Vagina (tissue), 2 donors: ENCODE measurements at regions not wholly inside any gene's neighbourhood (a gene's known extent, or its start where the extent isn't known, plus 50 kb on each side); places are given as distances from the start of the nearest gene placed in this dataset.

Experiments
- DNase-seq, 2 donors: peaks; one replicate each; pipeline ENCODE4 v3.0.0-alpha.2; 2017; ENCODE audit errors: extremely low spot score in 2 of 2
- H3K27ac ChIP-seq: fragments of 200-600 bp; sonication (generic); one replicate; pipeline ENCODE4 v1.5.1; 2019
- H3K27me3 ChIP-seq: fragments of 200-600 bp; sonication (generic); one replicate; pipeline ENCODE4 v1.5.1; 2019
- H3K36me3 ChIP-seq, 2 donors: fragments of 200-600 bp; sonication (generic); one replicate each; pipeline ENCODE4 v1.5.1; 2017 to 2019
- H3K4me1 ChIP-seq: fragments of 200-600 bp; sonication (generic); one replicate; pipeline ENCODE4 v1.5.1; 2019
- H3K4me3 ChIP-seq, 2 donors: fragments of 200-600 bp; sonication (generic); 1 replicate in 1 of 2; 2 replicates in 1 of 2; pipeline ENCODE4 v1.5.1; 2016 to 2019
- H3K9me3 ChIP-seq: fragments of 200-600 bp; sonication (generic); one replicate; pipeline ENCODE4 v1.5.1; 2019
- POLR2A ChIP-seq, 2 donors: fragments of 450-650 bp; IDR thresholded peaks; one replicate each; pipeline ENCODE4 v1.6.1; 2017; ENCODE audit warnings: antibody characterized with exemption in 2 of 2, mild to moderate bottlenecking in 2 of 2, moderate library complexity in 2 of 2
- POLR2AphosphoS5 ChIP-seq, 2 donors: sonication (generic); formaldehyde crosslinking; IDR thresholded peaks; one replicate each; pipeline ENCODE4 v1.9.0; 2017; ENCODE audit warnings: antibody characterized with exemption in 2 of 2, mild to moderate bottlenecking in 2 of 2, low read depth in 1 of 2; ENCODE audit not compliant: insufficient read depth in 1 of 2
- intact Hi-C: fragments of 100-400 bp; cut with DNase I; formaldehyde crosslinking; loops from one replicate; pipeline ENCODE4 v1.15.1; 2023
- TF ChIP-seq, protein P1 (sequence below), 3 experiments: fragments of 450-650 bp in 2 of 3; fragments of 200-600 bp in 1 of 3; sonication (generic) in 1 of 3; IDR thresholded peaks; one replicate each; pipeline ENCODE4 v1.5.1; 2017 to 2019; ENCODE audit warnings: antibody characterized with exemption in 3 of 3, mild to moderate bottlenecking in 2 of 3, moderate library complexity in 2 of 3

DNA sequence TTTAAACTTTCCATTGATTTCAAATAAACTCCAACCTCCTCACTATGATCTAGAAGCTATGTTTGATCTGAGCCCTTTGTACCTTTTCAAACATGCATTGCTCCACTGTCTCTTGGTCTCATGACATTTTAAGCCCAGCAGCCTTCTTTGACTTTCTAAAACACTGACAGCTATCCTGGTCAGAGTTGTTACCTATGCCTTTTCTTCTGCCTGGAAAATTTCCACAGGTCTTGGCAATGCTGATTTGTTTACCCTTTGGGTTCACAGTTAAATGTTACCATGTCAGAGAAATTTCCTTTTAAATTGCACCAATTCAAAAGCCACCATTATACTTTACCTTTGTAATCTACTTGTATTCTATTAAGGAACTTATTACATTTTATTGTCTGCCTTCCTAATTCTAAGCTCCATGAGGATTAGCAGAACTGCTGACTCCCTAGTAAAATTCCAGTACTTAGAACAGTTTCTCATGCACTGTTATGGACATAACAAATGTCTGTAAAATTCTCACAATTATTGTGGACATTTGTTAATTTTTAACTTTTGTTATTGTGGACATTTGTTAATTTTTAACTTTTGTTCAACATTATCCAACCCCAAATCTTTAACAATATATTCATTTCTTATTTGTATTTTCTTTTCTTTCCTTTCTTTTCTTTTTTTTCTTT is 1064.4 kb downstream of the NCAM2 start:
- Histone ChIP-seq H3K27me3 (no peaks in the 10 kb centered on the region), H3K4me3 (no peak overlapping the region), H3K4me1 (no peaks in the 10 kb centered on the region), H3K27ac (no peak overlapping the region), H3K9me3 (no peaks in the 10 kb centered on the region), H3K36me3 (no peaks in the 10 kb centered on the region)
- TF ChIP-seq POLR2A (IDR thresholded peaks at IDR 0.05) (no peak), POLR2AphosphoS5 (IDR thresholded peaks at IDR 0.05; ENCODE audit: insufficient read depth in 1 of 2, low read depth in 1 of 2) (no peak)
- TF ChIP-seq, protein P1, sequence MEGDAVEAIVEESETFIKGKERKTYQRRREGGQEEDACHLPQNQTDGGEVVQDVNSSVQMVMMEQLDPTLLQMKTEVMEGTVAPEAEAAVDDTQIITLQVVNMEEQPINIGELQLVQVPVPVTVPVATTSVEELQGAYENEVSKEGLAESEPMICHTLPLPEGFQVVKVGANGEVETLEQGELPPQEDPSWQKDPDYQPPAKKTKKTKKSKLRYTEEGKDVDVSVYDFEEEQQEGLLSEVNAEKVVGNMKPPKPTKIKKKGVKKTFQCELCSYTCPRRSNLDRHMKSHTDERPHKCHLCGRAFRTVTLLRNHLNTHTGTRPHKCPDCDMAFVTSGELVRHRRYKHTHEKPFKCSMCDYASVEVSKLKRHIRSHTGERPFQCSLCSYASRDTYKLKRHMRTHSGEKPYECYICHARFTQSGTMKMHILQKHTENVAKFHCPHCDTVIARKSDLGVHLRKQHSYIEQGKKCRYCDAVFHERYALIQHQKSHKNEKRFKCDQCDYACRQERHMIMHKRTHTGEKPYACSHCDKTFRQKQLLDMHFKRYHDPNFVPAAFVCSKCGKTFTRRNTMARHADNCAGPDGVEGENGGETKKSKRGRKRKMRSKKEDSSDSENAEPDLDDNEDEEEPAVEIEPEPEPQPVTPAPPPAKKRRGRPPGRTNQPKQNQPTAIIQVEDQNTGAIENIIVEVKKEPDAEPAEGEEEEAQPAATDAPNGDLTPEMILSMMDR (IDR thresholded peaks at IDR 0.05) = no peak
- intact Hi-C loops = no loop called here
- DNase-seq = no peak

- intact Hi-C loops = no loop called here
- DNase-seq = no peak
- H3K27ac ChIP-seq = no peak overlapping the region
- H3K36me3 ChIP-seq = no peaks in the 10 kb centered on the region
- TF ChIP-seq, protein P1 (IDR thresholded peaks at IDR 0.05) = no peak
- no peak for TF ChIP-seq POLR2AphosphoS5 (IDR thresholded peaks at IDR 0.05; ENCODE audit: insufficient read depth in 1 of 2, low read depth in 1 of 2)
- TF ChIP-seq POLR2A (IDR thresholded peaks at IDR 0.05) = no peak
- H3K4me3 ChIP-seq = no peak overlapping the region
- H3K9me3 ChIP-seq = no peaks in the 10 kb centered on the region
- no peaks in the 10 kb centered on the region for H3K4me1 ChIP-seq
- no peaks in the 10 kb centered on the region for H3K27me3 ChIP-seq
Observed at GRCh38 chr21:22063140-22063539, 1064.9 kb downstream of the NCAM2 start.

DNA sequence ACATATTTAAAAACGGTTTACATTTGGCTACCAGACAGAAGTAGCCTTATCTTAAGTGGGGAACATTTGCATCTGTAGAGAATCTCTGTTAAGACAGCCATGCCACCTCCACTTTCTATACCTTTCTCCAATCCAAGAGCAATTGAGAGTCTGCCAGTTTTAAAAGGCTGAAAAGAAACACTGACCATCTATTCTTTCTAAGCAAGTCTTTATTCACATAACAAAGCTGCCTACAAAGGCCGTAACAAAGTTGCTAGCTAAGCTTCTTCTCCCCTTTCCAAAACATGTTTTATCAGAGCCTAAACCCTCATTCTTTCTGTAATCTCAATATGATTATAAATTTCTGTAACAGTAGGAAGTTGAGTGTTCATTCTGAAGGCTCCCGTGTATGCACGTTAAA is 1078.3 kb downstream of the NCAM2 start:
- no peak for DNase-seq
- no peaks in the 10 kb centered on the region for H3K9me3 ChIP-seq
- TF ChIP-seq POLR2A (IDR thresholded peaks at IDR 0.05) (no peak), POLR2AphosphoS5 (IDR thresholded peaks at IDR 0.05; ENCODE audit: insufficient read depth in 1 of 2, low read depth in 1 of 2) (no peak)
- TF ChIP-seq, protein P1 (IDR thresholded peaks at IDR 0.05) = no peak
- intact Hi-C loops = no loop called here
- no peaks in the 10 kb centered on the region for H3K36me3 ChIP-seq
- no peak overlapping the region for H3K27ac ChIP-seq
- no peaks in the 10 kb centered on the region for H3K4me1 ChIP-seq
- no peaks in the 10 kb centered on the region for H3K27me3 ChIP-seq
- H3K4me3 ChIP-seq = no peak overlapping the region

GRCh38 chr21:22083899-22084298 is 1085.7 kb downstream of the NCAM2 start:
- intact Hi-C loops = no loop called here

DNA sequence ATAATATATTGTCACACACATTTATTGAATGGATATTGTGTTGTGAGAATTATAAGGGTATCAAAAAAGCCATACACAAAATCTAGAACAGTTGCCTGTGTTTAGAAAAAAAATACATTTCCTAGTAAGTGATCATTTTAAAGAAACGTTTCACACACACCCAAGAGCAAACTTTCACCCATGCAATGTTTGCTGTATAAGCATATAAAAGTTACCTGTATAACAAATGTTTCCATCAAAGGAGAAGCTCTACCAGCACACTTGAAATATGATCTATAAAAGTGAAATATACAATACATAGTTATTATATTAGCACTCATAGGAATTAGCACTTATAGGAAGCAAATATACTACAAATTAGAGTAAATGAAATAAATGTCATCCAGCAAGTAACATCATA is 1098.1 kb downstream of the NCAM2 start:
- no peaks in the 10 kb centered on the region for H3K27me3 ChIP-seq
- no peak overlapping the region for H3K27ac ChIP-seq
- no peaks in the 10 kb centered on the region for H3K9me3 ChIP-seq
- intact Hi-C loops = no loop called here
- no peaks in the 10 kb centered on the region for H3K4me1 ChIP-seq
- TF ChIP-seq POLR2A (IDR thresholded peaks at IDR 0.05) (no peak), POLR2AphosphoS5 (IDR thresholded peaks at IDR 0.05; ENCODE audit: insufficient read depth in 1 of 2, low read depth in 1 of 2) (no peak)
- TF ChIP-seq, protein P1 (IDR thresholded peaks at IDR 0.05) = no peak
- no peaks in the 10 kb centered on the region for H3K36me3 ChIP-seq
- no peak for DNase-seq
- H3K4me3 ChIP-seq = no peak overlapping the region

More at GRCh38 chr21:22083899-22084298, 1085.7 kb downstream of the NCAM2 start:
- no peak for DNase-seq
- Histone ChIP-seq H3K4me1 (no peaks in the 10 kb centered on the region), H3K36me3 (no peaks in the 10 kb centered on the region), H3K4me3 (no peak overlapping the region), H3K27me3 (no peaks in the 10 kb centered on the region), H3K27ac (no peak overlapping the region), H3K9me3 (no peaks in the 10 kb centered on the region)
- TF ChIP-seq, protein P1 (IDR thresholded peaks at IDR 0.05) = no peak
- no peak for TF ChIP-seq POLR2AphosphoS5 (IDR thresholded peaks at IDR 0.05; ENCODE audit: insufficient read depth in 1 of 2, low read depth in 1 of 2)
- no peak for TF ChIP-seq POLR2A (IDR thresholded peaks at IDR 0.05)
